ENCODE measurements at regions not wholly inside any gene's neighbourhood (a gene's known extent, or its start where the extent isn't known, plus 50 kb on each side); places are given as distances from the start of the nearest gene placed in this dataset.

- intact Hi-C loops (cut with DNase I) = no loop called here
- DNase-seq (no peak), ATAC-seq (no peak)
- no peak overlapping the region for H3K4me3 ChIP-seq
- H3K9me3 ChIP-seq = no peaks in the 10 kb centered on the region
- H3K27ac ChIP-seq = peak overlapping the region in 6 of 10 donors; percentile 19 to 71 (median 54)
- H3K4me1 ChIP-seq = peaks cover 0 to 14% (median 0%) of the 10 kb centered on the region in 9 donors
- 74 to 80% methylated on average over 4 of the region's 4 CpGs for WGBS, 2 donors
- no peak for TF ChIP-seq CTCF (IDR thresholded peaks at IDR 0.05)
- peaks cover 0 to 40% (median 19%) of the 10 kb centered on the region in 7 donors for H3K27me3 ChIP-seq
- H3K36me3 ChIP-seq = no peaks in the 10 kb centered on the region
Measured at GRCh38 chr20:43387737-43388136, 70.0 kb upstream of the SRSF6 start.

GRCh38 chr20:43386878-43387277 lies 70.8 kb upstream of the SRSF6 start:
- Histone ChIP-seq H3K27ac (no peak overlapping the region), H3K36me3 (no peaks in the 10 kb centered on the region), H3K4me1 (peaks cover 0 to 14% (median 0%) of the 10 kb centered on the region in 9 donors), H3K27me3 (peaks cover 0 to 32% (median 14%) of the 10 kb centered on the region in 7 donors), H3K9me3 (no peaks in the 10 kb centered on the region), H3K4me3 (no peak overlapping the region)
- ATAC-seq (no peak), DNase-seq (no peak)
- intact Hi-C loops (cut with DNase I) = no loop called here
- WGBS, 2 donors = 63 to 67% methylated on average over 4 of the region's 4 CpGs
- no peak for TF ChIP-seq CTCF (IDR thresholded peaks at IDR 0.05)

- DNase-seq = no peak
- Histone ChIP-seq H3K36me3 (no peaks in the 10 kb centered on the region), H3K9me3 (no peaks in the 10 kb centered on the region), H3K4me1 (peaks cover 0 to 14% (median 0%) of the 10 kb centered on the region in 9 donors), H3K27me3 (peaks cover 0 to 22% (median 9%) of the 10 kb centered on the region in 7 donors), H3K27ac (no peak overlapping the region), H3K4me3 (no peak overlapping the region)
- TF ChIP-seq CTCF (IDR thresholded peaks at IDR 0.05) = no peak
- intact Hi-C loops (cut with DNase I) = no loop called here
- WGBS, 2 donors = 93 to 96% methylated on average over 4 of the region's 4 CpGs
- ATAC-seq = no peak
Measured at GRCh38 chr20:43385914-43386313, 71.8 kb upstream of the SRSF6 start.

- no peak for ATAC-seq
- peak overlapping the region in 5 of 10 donors; percentile 10 to 64 (median 51) for H3K27ac ChIP-seq
- TF ChIP-seq CTCF (IDR thresholded peaks at IDR 0.05) = no peak
- peaks cover 0 to 11% (median 0%) of the 10 kb centered on the region in 9 donors for H3K4me1 ChIP-seq
- peaks cover 0 to 12% (median 4%) of the 10 kb centered on the region in 7 donors for H3K27me3 ChIP-seq
- DNase-seq = no peak
- 65 to 67% methylated on average over 14 of the region's 14 CpGs for WGBS, 2 donors
- no peaks in the 10 kb centered on the region for H3K36me3 ChIP-seq
- no peak overlapping the region for H3K4me3 ChIP-seq
- intact Hi-C loops (cut with DNase I) = no loop called here
- H3K9me3 ChIP-seq = no peaks in the 10 kb centered on the region
Measured at GRCh38 chr20:43384101-43384940, 73.4 kb upstream of the SRSF6 start.

Data from heart right ventricle (tissue), 16 donors.